Activated B cell treated with CpG ODN at 0.5 μM for 24 hours (primary cell): ENCODE measurements at regions not wholly inside any gene's neighbourhood (a gene's known extent, or its start where the extent isn't known, plus 50 kb on each side); places are given as distances from the start of the nearest gene placed in this dataset.

Source experiments
- ATAC-seq: fragments of 200-7000 bp; cut with Tn5 transposase; one replicate; pipeline ENCODE4 v1.10.0; 2021; ENCODE audit warnings: low read depth, mild to moderate bottlenecking, moderate library complexity
- CTCF ChIA-PET: fragments of 350-600 bp; sonication (Branson Sonifier 250); formaldehyde crosslinking; loops from one replicate; lab custom pipeline; 2021; ENCODE audit warnings: antibody characterized with exemption; lab: Charles Lee
- POLR2A ChIA-PET: fragments of 350-600 bp; sonication (Branson Sonifier 250); formaldehyde crosslinking; loops from one replicate; lab custom pipeline; 2021; ENCODE audit warnings: antibody characterized with exemption; lab: Charles Lee
- DNase-seq: peaks from one replicate; pipeline ENCODE4 v3.0.0; 2022
- H3K27ac Mint-ChIP-seq: one replicate; pipeline ENCODE4 v1.8.0; 2020; ENCODE audit warnings: mixed read lengths
- H3K27me3 Mint-ChIP-seq: one replicate; pipeline ENCODE4 v1.8.0; 2021; ENCODE audit warnings: mixed read lengths
- H3K36me3 Mint-ChIP-seq: one replicate; pipeline ENCODE4 v1.8.0; 2021; ENCODE audit warnings: low read depth, mixed read lengths
- H3K4me1 Mint-ChIP-seq: one replicate; pipeline ENCODE4 v1.8.0; 2021; ENCODE audit warnings: mixed read lengths
- H3K4me3 Mint-ChIP-seq: one replicate; pipeline ENCODE4 v1.8.0; 2020; ENCODE audit warnings: mild to moderate bottlenecking, mixed read lengths
- H3K9me3 Mint-ChIP-seq: one replicate; pipeline ENCODE4 v1.8.0; 2020; ENCODE audit warnings: mixed read lengths
- intact Hi-C: fragments of 100-400 bp; cut with micrococcal nuclease; formaldehyde crosslinking; loops from one replicate; pipeline ENCODE4 v1.15.1; 2024
- TF ChIP-seq, protein P1 (sequence below): fragments of 200-600 bp; IDR thresholded peaks from one replicate; pipeline ENCODE4 v1.8.0; 2022; ENCODE audit warnings: antibody characterized with exemption, mild to moderate bottlenecking

DNA sequence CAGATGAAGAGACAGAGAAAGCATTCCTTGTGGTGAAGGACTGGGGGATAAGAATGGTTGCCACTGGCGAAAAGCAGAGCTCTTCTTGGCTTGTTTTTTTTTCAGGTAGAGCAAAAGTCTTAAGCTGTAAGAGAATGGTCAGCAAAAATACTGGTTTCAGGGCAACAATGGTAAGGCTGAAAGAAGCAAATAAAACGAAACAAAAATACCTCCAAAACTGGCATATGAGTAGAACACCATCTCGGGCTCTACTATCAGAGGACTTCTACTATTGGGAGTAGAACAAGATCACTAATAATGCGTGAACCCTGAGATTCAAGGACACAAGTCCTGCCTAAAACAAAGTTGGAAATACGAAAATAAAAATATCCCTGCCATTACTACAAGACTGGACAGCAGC, 1823.2 kb upstream of the CDH6 start:
- peaks cover 16% of the 10 kb centered on the region for H3K9me3 Mint-ChIP-seq
- no peaks in the 10 kb centered on the region for H3K4me1 Mint-ChIP-seq
- CTCF ChIA-PET, result no interaction called here
- H3K27me3 Mint-ChIP-seq, result no peaks in the 10 kb centered on the region
- H3K27ac Mint-ChIP-seq, result no peak overlapping the region
- intact Hi-C loops, result no loop called here
- TF ChIP-seq, protein P1, sequence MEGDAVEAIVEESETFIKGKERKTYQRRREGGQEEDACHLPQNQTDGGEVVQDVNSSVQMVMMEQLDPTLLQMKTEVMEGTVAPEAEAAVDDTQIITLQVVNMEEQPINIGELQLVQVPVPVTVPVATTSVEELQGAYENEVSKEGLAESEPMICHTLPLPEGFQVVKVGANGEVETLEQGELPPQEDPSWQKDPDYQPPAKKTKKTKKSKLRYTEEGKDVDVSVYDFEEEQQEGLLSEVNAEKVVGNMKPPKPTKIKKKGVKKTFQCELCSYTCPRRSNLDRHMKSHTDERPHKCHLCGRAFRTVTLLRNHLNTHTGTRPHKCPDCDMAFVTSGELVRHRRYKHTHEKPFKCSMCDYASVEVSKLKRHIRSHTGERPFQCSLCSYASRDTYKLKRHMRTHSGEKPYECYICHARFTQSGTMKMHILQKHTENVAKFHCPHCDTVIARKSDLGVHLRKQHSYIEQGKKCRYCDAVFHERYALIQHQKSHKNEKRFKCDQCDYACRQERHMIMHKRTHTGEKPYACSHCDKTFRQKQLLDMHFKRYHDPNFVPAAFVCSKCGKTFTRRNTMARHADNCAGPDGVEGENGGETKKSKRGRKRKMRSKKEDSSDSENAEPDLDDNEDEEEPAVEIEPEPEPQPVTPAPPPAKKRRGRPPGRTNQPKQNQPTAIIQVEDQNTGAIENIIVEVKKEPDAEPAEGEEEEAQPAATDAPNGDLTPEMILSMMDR, result no peak
- no peak for ATAC-seq
- no peak overlapping the region for H3K4me3 Mint-ChIP-seq
- POLR2A ChIA-PET, result no interaction called here
- H3K36me3 Mint-ChIP-seq, result no peaks in the 10 kb centered on the region
- DNase-seq, result no peak

DNA sequence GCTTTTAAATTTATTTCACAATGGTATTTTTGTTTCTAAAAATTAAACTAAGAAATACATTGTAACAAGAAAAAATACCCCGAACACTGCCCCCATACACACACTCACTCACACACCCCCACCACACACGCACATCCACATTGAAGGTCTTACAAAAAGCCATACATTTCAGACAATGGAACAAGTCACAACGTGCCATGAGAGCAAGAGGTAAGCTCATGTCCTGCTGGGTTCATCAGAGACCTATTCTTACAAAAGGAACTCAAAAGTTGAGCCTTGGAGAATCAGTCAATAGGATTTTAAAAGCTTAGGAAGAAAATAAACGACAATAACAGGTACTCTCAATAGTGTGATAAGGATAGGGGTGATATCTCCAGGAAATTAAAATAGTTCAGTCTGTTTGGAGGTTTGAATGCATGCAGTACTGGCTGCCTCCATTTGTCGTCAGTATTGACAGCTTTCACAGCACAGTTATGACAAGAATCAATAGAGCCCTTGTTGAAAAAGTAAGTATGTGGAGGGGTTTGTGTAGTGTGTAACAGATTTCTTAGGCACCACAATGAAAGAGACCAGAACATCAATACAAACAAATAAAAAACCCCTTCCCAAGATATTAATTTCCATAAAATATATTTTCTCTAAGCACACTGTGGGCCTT, 1826.2 kb upstream of the CDH6 start:
- Mint-ChIP-seq H3K4me3 (no peak overlapping the region), H3K27ac (no peak overlapping the region), H3K9me3 (peaks cover 20% of the 10 kb centered on the region), H3K36me3 (no peaks in the 10 kb centered on the region), H3K27me3 (no peaks in the 10 kb centered on the region), H3K4me1 (no peaks in the 10 kb centered on the region)
- CTCF ChIA-PET, result no interaction called here
- intact Hi-C loops, result no loop called here
- TF ChIP-seq, protein P1, result no peak
- POLR2A ChIA-PET, result no interaction called here
- ATAC-seq (no peak), DNase-seq (no peak)

DNA sequence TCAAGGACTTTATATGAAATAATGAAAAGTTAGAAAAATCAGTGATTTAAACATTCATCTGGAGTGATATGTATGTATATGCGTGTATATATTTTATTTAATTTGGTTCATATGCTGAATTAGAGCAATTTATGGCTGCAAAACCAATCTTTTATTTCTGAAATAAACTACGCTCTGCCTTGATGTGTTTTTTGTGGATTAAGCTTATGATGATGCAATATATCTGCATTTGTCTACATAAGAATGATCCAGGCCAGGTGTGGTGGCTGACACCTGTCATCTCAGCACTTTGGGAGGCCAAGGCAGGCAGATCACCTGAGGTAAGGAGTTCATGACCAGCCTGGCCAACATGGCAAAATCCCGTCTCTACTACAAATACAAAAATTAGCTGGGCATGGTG, 1842.3 kb upstream of the CDH6 start:
- no peaks in the 10 kb centered on the region for H3K36me3 Mint-ChIP-seq
- H3K27ac Mint-ChIP-seq, result no peak overlapping the region
- ChIA-PET CTCF (no interaction called here), POLR2A (no interaction called here)
- no peak for DNase-seq
- no peak overlapping the region for H3K4me3 Mint-ChIP-seq
- H3K9me3 Mint-ChIP-seq, result peaks cover 6% of the 10 kb centered on the region
- no peaks in the 10 kb centered on the region for H3K27me3 Mint-ChIP-seq
- no peaks in the 10 kb centered on the region for H3K4me1 Mint-ChIP-seq
- TF ChIP-seq, protein P1, result no peak
- ATAC-seq, result no peak
- intact Hi-C loops, result no loop called here

DNA sequence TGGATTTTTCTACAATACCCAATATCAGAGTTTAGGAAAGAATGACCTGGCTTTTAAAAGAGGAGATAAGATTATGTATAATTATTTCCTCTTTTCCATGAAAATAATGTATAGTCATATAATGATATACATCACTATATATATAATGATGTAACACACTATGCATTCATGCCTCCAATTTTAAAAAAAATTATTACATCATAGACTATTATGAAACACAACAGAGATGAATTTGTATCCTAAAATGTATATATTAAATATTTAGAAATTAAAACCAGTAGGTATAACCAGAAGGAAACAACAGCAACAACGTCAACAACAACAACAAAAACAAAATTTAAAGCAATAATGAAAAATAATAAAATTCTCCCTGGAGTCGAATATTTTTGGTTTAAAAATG, 1856.5 kb upstream of the CDH6 start:
- Mint-ChIP-seq H3K4me3 (no peak overlapping the region), H3K9me3 (peaks cover 23% of the 10 kb centered on the region), H3K4me1 (no peaks in the 10 kb centered on the region), H3K27me3 (no peaks in the 10 kb centered on the region), H3K36me3 (no peaks in the 10 kb centered on the region), H3K27ac (no peak overlapping the region)
- POLR2A ChIA-PET, result no interaction called here
- intact Hi-C loops, result no loop called here
- DNase-seq (no peak), ATAC-seq (no peak)
- TF ChIP-seq, protein P1, result no peak
- CTCF ChIA-PET, result no interaction called here

DNA sequence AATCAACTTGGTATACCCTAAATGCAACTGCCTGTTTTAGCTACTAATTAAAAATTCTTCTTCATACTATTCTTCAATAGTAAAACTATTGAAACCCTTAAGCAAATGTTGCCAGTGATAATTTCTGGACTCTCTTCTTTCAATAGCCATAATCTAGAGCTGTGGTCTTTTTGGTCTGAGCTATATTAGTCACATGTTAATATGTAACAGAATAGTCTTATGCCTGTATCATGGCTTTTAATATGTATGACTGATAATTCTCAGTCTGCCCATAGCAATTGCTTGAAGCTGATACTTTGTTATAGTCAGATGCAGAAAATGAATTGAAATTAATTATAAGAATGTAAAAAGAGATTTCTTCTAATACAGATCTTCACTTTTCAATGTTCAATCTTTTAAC, 1871.9 kb upstream of the CDH6 start:
- Mint-ChIP-seq H3K27ac (no peak overlapping the region), H3K4me3 (no peak overlapping the region), H3K9me3 (peaks cover 9% of the 10 kb centered on the region), H3K36me3 (no peaks in the 10 kb centered on the region), H3K27me3 (no peaks in the 10 kb centered on the region), H3K4me1 (no peaks in the 10 kb centered on the region)
- intact Hi-C loops, result no loop called here
- TF ChIP-seq, protein P1, result no peak
- CTCF ChIA-PET, result interaction anchor here (0.7 kb wide), 1 partner anchor 1444 kb away, joined by 3 read pairs; no protein-coding TSS in a partner anchor
- DNase-seq (no peak), ATAC-seq (no peak)
- POLR2A ChIA-PET, result no interaction called here
